Right kidney (tissue), 1 donor: ENCODE measurements at regions not wholly inside any gene's neighbourhood (a gene's known extent, or its start where the extent isn't known, plus 50 kb on each side); places are given as distances from the start of the nearest gene placed in this dataset.
"Not testable (repeated sequence)": the region's sequence is repeated elsewhere in the genome, so short reads cannot be mapped to it uniquely, and the experiment has no call there.

Experiments
- DNase-seq: peaks from one replicate; pipeline ENCODE4 v3.0.0-alpha.2; 2016

DNA sequence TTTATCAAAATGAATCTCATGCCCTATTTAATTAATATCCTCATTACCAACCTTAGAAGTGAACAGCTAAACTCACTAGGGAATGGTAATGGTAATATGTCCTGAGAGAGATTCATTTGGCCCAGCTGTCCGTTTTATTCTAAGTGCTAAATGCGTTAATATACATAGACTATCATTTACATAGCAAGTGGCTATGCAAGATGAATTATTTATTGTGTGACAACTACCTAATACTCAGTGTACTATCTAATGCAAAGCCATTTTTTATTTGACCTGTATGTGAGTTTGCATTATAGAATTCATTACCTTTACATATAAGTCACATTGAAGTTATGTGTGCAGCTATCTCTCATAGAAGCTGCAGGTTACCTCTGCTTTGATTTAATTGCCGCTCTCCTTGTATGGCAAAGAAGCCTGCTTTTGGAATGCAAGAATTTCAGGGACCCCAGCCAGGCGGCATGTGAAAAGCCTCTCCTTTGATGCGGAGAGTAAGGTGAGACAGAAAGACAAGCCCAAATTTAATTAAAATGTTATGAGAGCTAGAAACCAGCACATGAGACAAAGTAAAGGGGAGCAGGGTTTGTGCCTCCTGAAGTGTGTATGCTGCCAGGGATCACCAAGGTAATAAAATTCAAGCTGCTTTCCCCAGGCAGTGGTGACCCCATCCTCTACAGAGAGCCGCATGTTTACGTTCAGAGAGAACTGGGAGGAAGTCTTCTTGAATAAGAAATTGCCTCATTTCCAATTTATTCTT lies 693.0 kb upstream of the MAP3K7 start:
- no peak for DNase-seq

DNA sequence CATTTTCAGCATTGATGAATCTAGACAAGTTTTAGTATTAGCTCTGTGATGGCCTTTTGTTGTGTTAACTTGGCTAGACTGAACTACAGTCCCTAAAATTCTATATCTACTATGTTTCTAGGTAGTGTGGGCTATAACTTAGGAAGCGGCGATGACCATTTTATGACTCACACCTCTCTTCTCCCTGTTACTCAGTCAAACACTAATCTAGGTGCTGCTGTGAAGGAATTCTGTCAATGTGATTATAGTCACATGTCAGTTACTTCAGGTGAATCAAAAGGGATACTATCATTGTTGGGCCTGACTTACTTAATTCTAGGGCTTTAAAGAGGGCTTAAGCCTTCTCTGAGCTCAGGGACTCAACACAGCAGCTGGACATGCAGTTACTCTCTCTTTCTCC lies 691.5 kb upstream of the MAP3K7 start:
- DNase-seq, result no peak

DNA sequence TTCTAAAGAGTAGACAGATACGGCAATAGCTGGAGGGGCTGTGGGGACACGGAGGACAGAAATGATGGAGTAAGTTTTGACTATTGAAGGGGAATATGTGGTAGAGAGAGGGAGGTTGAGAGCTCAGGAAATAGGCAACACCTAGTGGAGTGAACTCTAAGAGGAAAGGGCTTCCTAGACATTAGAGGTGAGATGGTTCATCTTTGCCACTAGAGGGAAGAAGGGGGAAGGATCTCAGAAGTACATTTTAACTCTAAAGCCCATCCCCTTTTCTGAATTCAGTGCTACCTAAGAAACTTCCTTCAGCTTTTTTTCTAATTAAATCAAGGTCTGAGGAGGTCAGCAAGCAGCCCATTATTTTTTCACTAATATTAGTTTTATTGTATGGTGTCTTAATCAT lies 689.4 kb upstream of the MAP3K7 start:
- peak; percentile 27 for DNase-seq

DNA sequence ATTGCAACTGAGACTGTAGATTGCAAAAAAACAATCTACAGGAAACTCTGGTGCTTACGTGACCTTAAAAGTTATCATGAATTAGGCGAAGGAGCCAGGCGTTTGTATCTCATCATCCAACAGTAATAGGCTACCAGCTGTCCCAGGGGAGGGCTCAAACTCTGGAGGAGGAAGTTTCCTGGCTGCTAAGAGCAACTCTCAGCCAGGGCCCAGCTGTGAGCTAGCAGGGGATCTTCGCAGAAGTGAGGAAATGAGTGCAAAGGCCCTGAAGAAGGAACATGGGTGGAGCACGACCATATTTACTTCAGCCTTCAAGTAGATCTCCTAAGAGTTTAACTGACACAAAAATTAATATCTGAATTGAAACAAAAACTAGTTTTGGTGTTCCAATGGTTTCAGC lies 686.9 kb upstream of the MAP3K7 start:
- DNase-seq, result no peak

DNA sequence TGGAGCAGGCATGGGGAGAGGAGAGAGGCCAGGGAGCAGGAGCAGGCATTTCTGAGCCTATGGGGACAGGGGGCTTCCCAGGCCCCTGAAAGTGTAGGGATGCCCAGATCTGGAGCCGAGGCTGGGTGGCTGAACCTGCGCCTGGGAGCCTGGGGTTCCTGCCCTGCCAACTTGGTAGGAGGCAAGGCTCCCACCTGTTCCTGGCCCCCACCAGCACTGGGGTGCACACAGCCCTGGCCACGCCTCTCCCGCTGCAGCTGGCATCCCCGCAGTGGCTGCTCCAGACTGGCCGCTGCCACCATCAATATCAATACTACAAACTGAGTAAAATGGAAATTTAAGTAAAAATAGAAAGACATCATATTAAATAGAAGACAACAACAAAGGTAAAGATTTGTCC lies 684.9 kb upstream of the MAP3K7 start:
- DNase-seq, result no peak

DNA sequence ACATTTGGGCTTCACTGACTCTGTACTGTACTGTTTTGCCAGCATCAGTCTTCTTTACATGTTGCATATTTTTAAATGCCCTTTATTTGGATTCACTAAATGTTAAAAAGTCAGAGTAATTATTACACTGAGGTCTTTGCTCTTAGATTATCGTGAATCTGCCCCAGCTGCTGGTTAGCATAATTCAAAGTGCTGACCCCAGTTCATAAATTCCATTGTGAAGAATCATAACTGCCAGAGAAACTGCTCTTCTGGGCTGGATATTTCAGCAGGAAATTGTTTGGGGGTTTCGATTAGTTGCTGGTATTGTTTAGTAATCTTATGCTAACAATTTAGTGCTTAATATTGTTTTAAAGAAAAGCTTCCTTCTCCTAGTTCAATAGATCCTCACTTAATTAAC lies 682.1 kb upstream of the MAP3K7 start:
- DNase-seq, result no peak

DNA sequence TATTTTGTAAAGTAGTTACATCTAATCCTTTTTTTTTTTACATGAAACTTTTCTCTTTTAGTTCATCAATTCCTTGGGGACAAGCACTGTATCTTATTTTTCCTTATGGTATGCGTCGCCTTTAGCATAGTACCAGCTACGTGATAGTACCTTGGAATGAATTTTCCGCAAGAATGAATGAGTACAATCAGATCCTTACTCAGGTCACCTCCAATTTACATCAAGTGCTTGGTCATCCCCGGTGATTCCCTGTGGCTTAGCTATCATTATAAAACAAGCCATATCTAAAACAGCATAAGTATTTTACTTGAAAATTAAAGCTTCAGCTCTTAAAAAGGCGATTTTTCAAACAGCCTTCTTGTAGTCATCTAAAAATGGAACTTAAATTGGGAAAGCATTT lies 680.4 kb upstream of the MAP3K7 start:
- no peak for DNase-seq

DNA sequence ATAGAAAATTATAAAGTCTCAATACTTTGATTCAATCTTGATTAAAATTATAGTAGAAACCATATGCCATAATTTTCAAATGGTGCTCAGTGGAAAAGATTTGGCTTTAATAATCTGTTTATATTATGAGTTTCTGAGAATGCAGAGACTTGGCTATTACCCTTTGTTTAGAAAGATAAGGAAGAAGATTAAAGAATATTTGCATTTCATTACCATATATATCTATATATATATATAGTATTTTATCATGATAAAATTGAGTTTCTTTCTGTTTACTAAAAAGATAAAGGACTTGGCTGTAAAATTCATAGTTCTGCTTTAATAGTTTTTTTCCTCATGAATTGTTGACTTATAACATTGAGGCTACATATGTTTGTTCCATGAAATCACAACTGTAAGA lies 679.3 kb upstream of the MAP3K7 start:
- DNase-seq, result no peak

DNA sequence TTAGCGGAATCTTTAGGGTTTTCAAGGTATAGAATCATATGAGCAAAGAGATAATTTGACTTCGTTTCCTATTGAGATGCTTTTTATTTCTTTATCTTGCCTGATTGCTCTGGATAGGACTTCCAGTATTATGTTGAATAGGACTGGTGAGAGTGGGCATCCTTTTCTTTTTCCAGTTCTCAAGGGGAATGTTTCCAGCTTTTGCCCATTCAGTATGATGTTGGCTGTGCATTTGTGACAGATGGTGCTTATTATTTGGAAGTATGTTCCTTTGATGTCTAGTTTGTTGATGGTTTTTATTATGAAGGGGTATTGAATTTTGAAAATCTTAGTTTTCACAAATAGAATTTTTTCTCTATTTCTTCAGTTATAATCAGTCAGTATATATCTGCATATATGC lies 656.6 kb upstream of the MAP3K7 start:
- DNase-seq, result no peak

DNA sequence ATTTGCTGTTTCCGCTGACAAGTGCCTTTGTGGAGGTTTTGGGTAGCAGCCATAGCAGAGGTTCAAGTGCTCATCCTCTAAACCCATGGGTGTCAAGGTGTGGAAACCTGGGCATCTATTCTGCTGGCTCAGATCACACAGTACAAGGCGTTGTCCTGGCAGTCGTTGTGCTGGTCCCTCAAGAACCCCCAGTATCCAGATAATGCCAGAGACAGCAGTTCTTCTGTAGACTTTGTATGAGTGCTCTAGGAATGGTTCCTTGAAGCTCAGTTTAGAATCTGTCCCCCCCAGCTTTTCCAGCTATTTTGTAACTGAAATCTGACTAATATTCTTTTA lies 655.7 kb upstream of the MAP3K7 start:
- DNase-seq, result no peak

DNA sequence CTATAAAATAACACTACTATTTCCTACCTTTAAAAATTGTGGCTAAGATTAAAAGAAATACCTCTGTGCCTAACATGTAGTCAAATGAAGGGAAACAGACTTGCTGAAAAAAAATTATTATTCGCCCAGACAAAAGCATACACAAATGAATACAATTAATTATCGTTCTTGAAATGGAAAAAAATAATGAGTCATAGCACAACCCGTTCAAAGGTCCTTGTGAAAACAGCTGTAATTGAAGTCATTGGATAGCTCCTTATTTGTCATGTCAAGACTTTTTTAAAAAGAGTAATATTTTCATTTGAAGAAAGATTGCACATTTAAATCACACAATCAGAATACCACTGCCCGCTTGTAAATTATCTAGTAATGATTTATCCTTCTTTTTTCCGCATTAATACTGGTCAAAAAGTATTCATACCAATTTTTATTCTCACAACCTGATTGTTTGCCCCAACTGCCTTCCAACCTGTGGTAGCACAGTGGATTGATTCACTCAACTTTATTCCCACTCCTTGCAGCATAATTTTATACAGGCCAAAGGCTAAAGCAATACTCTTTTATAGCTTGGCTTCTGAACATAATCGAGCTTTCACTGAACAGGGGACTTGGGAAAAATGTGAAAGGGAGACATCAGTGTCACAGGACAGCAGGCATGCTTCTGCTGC lies 655.2 kb upstream of the MAP3K7 start:
- DNase-seq, result no peak

DNA sequence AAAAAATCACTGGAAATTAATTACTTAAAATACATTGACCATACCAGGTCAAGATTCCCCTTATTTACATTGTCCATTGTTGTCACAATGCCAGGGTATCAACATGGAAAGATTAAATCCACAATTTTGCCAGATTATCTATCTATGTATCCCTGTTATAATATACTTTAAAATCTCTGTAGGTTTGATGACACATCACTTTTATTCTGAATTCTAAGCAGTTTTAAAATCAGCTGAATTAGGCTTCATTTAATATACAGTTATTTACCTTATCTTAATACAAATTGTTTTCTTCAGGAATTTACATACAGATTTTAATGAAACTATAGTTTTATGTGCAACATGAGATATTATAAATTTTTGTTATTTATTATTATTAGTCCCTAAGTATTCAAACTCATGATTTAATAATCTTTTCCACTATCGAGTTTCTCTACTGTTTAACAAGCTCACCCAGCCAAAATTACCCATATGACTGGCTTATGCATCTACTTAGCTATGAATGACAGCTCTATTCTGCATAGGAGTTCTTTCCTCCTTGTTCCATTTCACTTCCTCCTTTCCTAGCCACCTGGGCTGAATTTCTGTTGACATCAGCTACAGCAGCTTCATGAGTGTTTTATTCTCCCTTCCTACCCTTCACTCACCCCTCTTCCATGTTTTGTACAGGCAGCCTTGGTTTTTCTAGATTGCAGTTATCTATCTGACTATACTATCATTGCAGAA lies 654.2 kb upstream of the MAP3K7 start:
- DNase-seq, result no peak

DNA sequence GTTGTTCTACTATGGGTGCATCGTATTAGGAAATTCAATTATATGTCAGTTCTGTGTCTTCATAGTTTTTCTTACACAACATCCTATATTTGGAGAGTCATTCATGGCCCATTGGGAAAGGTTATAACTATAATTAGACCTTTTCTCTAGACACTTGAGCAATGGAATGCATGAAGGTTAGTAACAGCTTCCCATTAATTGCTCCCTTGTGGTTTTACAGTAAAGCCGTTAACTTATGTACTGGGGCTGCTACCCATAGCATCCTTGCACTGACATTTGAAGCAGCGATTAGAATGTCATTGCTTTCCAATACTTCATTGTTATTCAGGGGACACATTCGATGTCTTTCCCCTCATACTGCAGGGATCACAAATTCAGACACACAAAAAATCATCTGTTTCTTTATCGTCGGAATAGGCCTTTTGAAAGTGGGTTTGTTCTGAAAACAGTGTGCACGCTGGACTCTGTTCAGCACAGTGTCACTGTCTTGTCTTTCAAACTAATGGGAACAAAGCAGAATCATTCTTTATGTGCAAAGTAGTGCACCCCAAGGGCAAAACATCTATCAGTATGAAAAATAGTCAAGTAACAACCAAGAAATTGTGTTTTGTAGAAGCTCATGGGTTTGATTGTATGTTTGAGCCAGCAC lies 634.3 kb upstream of the MAP3K7 start:
- no peak for DNase-seq

DNA sequence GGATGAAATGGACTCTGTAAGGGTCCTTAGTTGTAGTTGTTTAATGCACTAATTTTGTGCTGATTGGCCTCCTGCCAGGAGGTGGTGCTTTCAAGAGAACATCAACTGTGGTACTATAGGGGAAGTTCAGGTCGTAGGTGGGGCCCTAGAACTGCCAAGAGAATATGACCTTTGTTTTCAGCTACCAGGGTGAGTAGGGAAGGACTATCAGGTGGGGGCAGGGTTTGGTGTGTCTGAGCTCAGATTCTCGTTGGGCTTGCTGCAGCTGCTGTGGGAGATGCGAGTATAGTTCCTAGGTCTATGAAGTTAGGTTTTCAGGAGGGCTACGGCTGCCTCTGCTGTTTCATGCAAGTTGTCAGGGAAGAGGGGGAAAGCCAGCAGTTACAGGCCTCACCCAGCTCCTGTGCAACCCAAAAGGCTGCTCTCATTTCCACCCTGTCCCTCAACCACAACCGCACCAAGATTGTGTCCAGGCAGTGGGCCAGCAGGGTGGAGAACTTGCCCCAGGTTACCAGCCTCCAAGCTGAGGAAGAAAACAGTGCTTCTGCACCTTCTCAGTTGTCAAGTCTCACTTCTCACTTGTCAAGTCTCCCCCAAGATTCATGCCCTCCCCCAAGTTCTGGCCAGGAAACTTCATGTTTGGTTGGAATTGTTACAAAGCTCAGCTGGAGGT lies 626.5 kb upstream of the MAP3K7 start:
- DNase-seq, result no peak

DNA sequence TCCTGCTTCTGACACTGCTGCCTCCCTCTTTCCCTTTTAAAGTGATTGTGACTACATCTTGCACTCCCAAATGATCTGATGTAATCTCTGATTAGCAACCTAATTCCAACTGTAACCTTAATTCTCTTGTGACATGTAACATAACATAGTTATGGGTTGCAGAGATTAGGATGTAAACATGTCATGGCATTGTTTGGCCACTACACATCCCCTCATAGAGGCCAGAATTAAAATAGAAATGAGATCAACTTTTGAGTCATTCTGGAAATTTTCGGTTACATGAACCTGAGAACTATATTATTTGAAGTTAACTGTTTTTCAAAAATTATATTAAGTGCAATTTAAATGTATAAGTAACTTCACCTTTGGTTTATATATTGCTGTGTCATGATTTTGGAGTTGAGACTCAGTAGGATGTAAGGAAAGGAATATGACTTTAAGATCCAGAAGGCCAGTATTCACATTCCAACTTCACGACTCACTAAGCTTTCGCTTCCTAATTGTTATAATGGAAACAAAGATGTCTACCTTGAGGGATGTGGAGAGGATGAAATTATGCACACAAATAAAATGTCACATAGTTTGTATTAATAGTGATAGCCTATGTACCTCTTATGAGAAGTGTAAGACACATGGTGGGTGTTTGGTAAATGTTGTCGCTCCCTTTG lies 611.9 kb upstream of the MAP3K7 start:
- DNase-seq, result no peak

DNA sequence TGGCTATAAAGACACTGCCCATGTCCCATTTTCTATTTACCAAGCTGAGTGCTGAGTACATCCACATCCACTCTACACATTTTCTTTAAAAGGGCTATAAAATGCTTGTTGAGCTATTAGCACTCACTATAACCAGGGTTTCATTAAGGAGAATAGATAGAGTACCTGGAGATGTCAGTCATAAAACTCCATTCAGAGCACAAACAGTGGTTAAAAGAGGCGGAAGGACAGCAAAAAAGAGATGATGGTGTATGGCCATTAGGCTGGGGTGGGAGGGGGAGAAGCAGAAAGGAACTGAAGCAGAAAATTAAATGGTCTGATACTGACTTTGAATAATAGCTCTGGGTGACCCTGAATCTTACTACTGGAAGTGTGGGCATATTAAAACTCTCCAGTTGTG lies 609.9 kb upstream of the MAP3K7 start:
- peak; percentile 6 for DNase-seq

DNA sequence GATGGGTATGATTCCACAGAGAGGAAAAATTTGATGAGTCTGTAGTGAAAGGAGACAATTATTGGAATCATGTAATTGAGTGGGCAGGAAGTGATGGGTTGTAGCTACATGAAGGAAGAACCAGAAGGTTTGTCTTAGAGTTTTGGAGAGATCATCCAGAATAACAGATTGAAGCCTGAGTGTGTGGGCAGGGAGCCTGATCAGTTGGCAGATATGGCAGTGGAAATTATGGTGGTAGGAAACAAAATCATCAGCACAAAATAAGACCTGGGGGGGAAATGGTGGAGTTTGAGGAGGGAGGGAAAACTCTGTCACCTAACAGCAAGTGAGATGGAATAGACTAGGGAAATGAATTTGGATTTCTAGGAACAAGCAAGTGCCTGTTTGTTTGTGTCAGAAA lies 606.6 kb upstream of the MAP3K7 start:
- no peak for DNase-seq

DNA sequence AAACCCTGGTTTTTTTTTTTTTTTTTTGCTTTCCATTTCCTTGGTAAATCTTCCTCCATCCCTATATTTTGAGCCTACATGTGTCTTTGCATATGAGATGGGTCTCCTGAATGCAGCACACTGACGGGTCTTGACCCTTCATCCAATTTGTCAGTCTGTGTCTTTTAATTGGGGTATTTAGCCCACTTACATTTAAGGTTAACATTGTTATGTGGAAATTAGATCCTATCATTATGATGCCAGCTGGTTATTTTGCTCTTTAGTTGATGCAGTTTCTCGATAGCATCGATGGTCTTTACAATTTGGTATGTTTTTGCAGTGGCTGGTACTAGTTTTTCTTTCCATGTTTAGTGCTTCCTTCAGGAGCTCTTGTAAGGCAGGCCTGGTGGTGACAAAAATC lies 603.2 kb upstream of the MAP3K7 start:
- not testable (repeated sequence) for DNase-seq

DNA sequence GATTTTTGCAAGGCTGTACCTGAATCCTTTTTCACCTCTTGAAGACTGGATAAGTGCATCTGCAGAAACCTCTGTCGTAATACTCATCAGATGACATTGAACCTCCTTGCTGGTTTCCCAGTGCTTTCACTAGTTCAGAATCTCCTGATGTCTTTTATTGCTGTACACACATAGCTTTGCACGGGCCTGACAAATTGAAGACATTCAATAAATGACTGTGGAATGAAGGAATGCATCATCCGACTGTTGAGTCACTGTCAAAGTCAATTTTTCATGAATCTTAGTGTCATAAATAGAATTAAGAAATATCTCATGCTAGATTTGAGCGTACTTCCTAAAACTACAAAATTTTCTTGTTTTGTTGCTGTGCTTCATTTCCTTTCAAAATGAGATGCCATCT lies 598.2 kb upstream of the MAP3K7 start:
- no peak for DNase-seq

DNA sequence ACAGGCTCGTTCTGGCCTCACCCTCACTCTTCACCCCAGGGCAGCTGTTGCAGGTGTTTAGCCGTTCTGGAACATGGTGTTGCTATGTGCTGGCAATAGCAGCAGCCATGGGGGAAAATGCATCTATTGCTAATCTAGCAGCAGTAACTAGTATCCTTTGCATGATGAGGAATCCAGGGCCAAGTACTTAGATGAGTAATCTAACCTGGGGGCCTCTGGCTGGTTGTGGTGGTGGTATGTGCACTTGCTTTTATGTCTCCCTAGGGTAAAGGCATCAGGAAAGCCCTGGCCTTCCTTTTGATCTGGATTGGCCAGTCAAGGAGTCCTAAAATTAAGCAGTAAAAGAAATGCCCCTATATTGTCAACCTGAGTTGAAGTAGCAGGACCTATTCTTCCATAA lies 594.5 kb upstream of the MAP3K7 start:
- no peak for DNase-seq

DNA sequence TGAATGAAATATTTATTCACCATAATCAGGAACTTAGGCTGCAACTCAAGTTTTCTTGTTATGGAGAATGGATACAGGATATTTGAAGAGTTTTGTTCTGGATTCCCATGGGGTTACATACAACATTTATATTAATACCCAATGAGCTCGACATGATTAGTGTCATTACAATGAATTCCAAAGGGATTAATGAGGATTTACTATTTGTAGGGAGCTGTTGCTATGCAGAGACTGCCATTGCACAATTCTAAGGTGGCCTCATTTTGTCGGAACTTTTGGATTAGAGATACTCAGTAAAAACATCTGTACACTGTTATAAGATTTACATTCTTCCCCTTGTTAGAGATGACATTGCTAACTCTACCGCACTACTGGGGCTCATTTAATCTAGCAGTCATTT lies 586.8 kb upstream of the MAP3K7 start:
- DNase-seq, result no peak

DNA sequence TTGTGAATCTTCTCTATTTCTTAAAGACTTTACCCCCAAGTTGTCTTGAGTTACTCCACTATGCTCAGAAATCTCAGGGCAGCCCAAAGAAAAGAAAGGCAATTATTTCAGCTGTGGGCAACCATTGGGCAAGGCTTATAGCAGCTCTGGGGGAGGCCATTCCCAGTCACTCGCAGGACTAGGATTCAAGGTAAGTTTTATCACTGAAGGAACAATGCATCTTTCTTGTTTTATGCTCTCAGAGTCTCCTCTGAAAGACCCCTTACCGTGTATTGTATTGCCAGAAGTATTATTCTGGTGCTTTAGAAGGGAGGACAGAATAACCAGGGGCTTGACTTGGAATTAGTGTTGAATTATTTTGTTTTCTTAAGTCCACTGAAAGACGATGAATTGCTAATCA lies 586.3 kb upstream of the MAP3K7 start:
- DNase-seq, result no peak
